Neural progenitor cell (in vitro differentiated cells): ENCODE measurements at regions not wholly inside any gene's neighbourhood (a gene's known extent, or its start where the extent isn't known, plus 50 kb on each side); places are given as distances from the start of the nearest gene placed in this dataset.

Experiments
- DNase-seq: peaks from one replicate; pipeline ENCODE4 v3.0.0-alpha.2; 2016; ENCODE audit warnings: low spot score
- H2AFZ ChIP-seq: fragments of 200-600 bp; sonication (generic); replicated peaks from 2 replicates; pipeline ENCODE4 v1.6.1; 2016; ENCODE audit warnings: antibody characterized with exemption
- H3F3A ChIP-seq: fragments of 200-600 bp; sonication (generic); 2 replicates; pipeline ENCODE4 v1.6.1; 2016; ENCODE audit warnings: antibody characterized with exemption, low read depth
- H3K27ac ChIP-seq: fragments of 200-600 bp; sonication (generic); 2 replicates; pipeline ENCODE4 v1.5.1; 2016; ENCODE audit warnings: mild to moderate bottlenecking
- H3K27me3 ChIP-seq: fragments of 200-600 bp; sonication (generic); 2 replicates; pipeline ENCODE4 v1.6.1; 2016; ENCODE audit warnings: mild to moderate bottlenecking, moderate library complexity
- H3K36me3 ChIP-seq: fragments of 200-600 bp; sonication (generic); 2 replicates; pipeline ENCODE4 v1.5.1; 2016
- H3K4me1 ChIP-seq: fragments of 200-600 bp; sonication (generic); 2 replicates; pipeline ENCODE4 v1.6.1; 2016; ENCODE audit warnings: mixed run types
- H3K4me2 ChIP-seq: fragments of 200-600 bp; sonication (generic); 2 replicates; pipeline ENCODE4 v1.6.1; 2016
- H3K4me3 ChIP-seq: fragments of 200-600 bp; sonication (generic); 2 replicates; pipeline ENCODE4 v1.5.1; 2016
- H3K79me2 ChIP-seq: fragments of 200-600 bp; sonication (generic); 2 replicates; pipeline ENCODE4 v1.6.1; 2016; ENCODE audit warnings: low read depth
- H3K9ac ChIP-seq: fragments of 200-600 bp; sonication (generic); 2 replicates; pipeline ENCODE4 v1.6.1; 2016
- H3K9me3 ChIP-seq: fragments of 200-600 bp; sonication (generic); 2 replicates; pipeline ENCODE4 v1.5.1; 2016; ENCODE audit warnings: low read depth
- H4K20me1 ChIP-seq: fragments of 200-600 bp; sonication (generic); 2 replicates; pipeline ENCODE4 v1.6.1; 2016; ENCODE audit warnings: low read depth
- H3K27ac Mint-ChIP-seq: 3 replicates; pipeline ENCODE4 v1.8.0; 2021; ENCODE audit warnings: mixed read lengths
- H3K27me3 Mint-ChIP-seq: 2 replicates; pipeline ENCODE4 v1.8.0; 2022; ENCODE audit warnings: low read depth, mild to moderate bottlenecking, inconsistent platforms, moderate library complexity, mixed read lengths; ENCODE audit not compliant: insufficient read depth
- H3K36me3 Mint-ChIP-seq: 3 replicates; pipeline ENCODE4 v1.8.0; 2021; ENCODE audit warnings: mixed read lengths
- H3K4me1 Mint-ChIP-seq: 3 replicates; pipeline ENCODE4 v1.8.0; 2021; ENCODE audit warnings: mixed read lengths
- H3K4me3 Mint-ChIP-seq: 3 replicates; pipeline ENCODE4 v1.8.0; 2021; ENCODE audit warnings: mild to moderate bottlenecking, moderate library complexity, mixed read lengths
- H3K9me3 Mint-ChIP-seq: 3 replicates; pipeline ENCODE4 v1.8.0; 2020; ENCODE audit warnings: mixed read lengths
- EZH2 ChIP-seq: fragments of 200-600 bp; sonication (generic); IDR thresholded peaks from 2 replicates; pipeline ENCODE4 v1.6.1; 2017; ENCODE audit warnings: antibody characterized with exemption, mild to moderate bottlenecking, moderate library complexity
- EZH2phosphoT487 ChIP-seq: fragments of 200-600 bp; sonication (generic); IDR thresholded peaks from 2 replicates; pipeline ENCODE4 v1.6.1; 2017; ENCODE audit warnings: antibody characterized with exemption
- TF ChIP-seq, protein P1 (sequence below): fragments of 200-600 bp; sonication (generic); IDR thresholded peaks from 2 replicates; pipeline ENCODE4 v1.5.1; 2017; ENCODE audit warnings: antibody characterized with exemption, mild to moderate bottlenecking

DNA sequence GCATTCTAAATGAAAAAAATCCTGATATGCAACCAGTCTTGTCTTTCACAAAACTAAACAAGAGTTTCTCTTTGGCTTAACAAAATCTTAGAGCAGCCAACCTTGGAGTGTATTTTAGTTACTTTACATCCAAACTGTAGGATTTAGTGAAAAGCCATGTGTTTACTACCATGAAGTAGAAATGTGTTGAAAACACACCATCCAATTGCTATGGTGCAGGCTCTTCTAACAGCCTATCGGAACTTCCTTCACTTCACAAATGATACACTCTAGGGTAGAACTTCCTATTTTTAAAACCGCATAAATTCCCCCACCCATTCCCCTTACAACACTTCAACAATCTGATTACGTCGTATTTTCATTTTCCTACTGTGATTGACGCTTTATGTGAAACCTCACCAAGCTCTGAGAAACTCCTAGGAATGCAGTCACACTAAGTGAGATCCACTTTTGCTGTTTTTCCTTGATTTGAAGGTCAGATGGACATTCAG lies 74.4 kb upstream of the MAP4K4 start:
- H3K4me1 Mint-ChIP-seq: peaks cover 14% of the 10 kb centered on the region
- Histone ChIP-seq H3K4me1 (no peaks in the 10 kb centered on the region), H3K9me3 (no peaks in the 10 kb centered on the region), H3F3A (no peaks in the 10 kb centered on the region), H3K9ac (no peak overlapping the region), H2AFZ (no peak overlapping the region), H3K36me3 (no peaks in the 10 kb centered on the region), H4K20me1 (no peaks in the 10 kb centered on the region), H3K79me2 (no peaks in the 10 kb centered on the region), H3K4me2 (no peak overlapping the region), H3K27ac (no peak overlapping the region), H3K27me3 (no peaks in the 10 kb centered on the region), H3K4me3 (no peak overlapping the region)
- H3K36me3 Mint-ChIP-seq: no peaks in the 10 kb centered on the region
- no peak for DNase-seq
- H3K4me3 Mint-ChIP-seq: no peak overlapping the region
- H3K9me3 Mint-ChIP-seq: peaks cover 5% of the 10 kb centered on the region
- no peak overlapping the region for H3K27ac Mint-ChIP-seq
- TF ChIP-seq, protein P1, sequence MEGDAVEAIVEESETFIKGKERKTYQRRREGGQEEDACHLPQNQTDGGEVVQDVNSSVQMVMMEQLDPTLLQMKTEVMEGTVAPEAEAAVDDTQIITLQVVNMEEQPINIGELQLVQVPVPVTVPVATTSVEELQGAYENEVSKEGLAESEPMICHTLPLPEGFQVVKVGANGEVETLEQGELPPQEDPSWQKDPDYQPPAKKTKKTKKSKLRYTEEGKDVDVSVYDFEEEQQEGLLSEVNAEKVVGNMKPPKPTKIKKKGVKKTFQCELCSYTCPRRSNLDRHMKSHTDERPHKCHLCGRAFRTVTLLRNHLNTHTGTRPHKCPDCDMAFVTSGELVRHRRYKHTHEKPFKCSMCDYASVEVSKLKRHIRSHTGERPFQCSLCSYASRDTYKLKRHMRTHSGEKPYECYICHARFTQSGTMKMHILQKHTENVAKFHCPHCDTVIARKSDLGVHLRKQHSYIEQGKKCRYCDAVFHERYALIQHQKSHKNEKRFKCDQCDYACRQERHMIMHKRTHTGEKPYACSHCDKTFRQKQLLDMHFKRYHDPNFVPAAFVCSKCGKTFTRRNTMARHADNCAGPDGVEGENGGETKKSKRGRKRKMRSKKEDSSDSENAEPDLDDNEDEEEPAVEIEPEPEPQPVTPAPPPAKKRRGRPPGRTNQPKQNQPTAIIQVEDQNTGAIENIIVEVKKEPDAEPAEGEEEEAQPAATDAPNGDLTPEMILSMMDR: no peak
- TF ChIP-seq EZH2phosphoT487: no peak
- no peak for TF ChIP-seq EZH2
- H3K27me3 Mint-ChIP-seq: no peaks in the 10 kb centered on the region

DNA sequence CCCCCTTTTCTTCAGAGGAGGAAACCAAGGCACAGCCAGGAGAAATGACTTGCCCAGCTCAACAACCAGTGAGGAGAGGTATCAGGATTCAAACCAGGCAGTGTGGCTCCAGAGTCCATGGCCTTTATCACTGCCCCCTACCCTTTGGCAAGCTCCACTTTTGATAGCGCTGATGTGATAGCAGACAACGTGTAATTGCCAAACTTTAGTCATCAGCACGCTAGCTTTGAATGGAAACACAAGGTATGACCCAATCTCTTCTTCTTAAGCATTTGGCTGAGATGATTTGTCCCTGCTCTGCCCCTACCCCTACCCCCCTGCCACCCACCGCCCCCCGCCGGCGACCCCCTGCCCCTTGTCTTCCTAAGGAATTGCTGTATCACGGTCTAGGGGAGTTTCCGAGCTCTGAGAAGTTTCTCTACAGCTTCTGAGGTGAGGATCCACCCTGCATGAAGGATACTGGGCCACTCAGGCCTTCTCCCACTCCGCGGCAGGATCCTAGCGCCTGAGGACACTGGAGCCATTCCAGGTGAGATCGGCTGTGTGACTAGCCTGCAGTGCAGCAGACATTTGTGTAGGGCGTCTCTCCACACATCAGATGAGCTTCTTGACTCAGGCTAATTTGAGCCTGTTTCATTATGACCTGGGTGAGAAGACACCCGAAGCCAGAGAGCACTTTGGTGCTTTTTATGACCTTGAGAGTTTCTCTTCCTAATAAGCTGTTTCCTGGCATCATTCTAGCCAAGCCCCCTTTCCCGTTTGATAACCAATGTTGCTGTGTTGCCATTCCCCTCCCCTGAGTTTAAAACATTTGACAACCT lies 75.1 kb upstream of the MAP4K4 start:
- H3F3A ChIP-seq: no peaks in the 10 kb centered on the region
- H3K36me3 Mint-ChIP-seq: no peaks in the 10 kb centered on the region
- H3K4me3 ChIP-seq: no peak overlapping the region
- H3K27me3 Mint-ChIP-seq: no peaks in the 10 kb centered on the region
- H3K27me3 ChIP-seq: no peaks in the 10 kb centered on the region
- H3K4me2 ChIP-seq: no peak overlapping the region
- no peak overlapping the region for H3K9ac ChIP-seq
- H3K27ac Mint-ChIP-seq: peak overlapping the region; percentile 72
- H3K79me2 ChIP-seq: no peaks in the 10 kb centered on the region
- TF ChIP-seq, protein P1: no peak
- TF ChIP-seq EZH2: no peak
- no peak for TF ChIP-seq EZH2phosphoT487
- no peak for DNase-seq
- H3K9me3 Mint-ChIP-seq: no peaks in the 10 kb centered on the region
- H4K20me1 ChIP-seq: no peaks in the 10 kb centered on the region
- no peak overlapping the region for H2AFZ ChIP-seq
- no peaks in the 10 kb centered on the region for H3K4me1 ChIP-seq
- H3K4me3 Mint-ChIP-seq: no peak overlapping the region
- no peak overlapping the region for H3K27ac ChIP-seq
- H3K4me1 Mint-ChIP-seq: peaks cover 21% of the 10 kb centered on the region
- no peaks in the 10 kb centered on the region for H3K9me3 ChIP-seq
- no peaks in the 10 kb centered on the region for H3K36me3 ChIP-seq

- H3K9ac ChIP-seq: no peak overlapping the region
- H3K27ac ChIP-seq: no peak overlapping the region
- DNase-seq: no peak
- Mint-ChIP-seq H3K4me3 (no peak overlapping the region), H3K9me3 (no peaks in the 10 kb centered on the region), H3K27ac (no peak overlapping the region), H3K4me1 (peaks cover 25% of the 10 kb centered on the region), H3K27me3 (no peaks in the 10 kb centered on the region), H3K36me3 (no peaks in the 10 kb centered on the region)
- no peaks in the 10 kb centered on the region for H3K9me3 ChIP-seq
- H3K4me2 ChIP-seq: no peak overlapping the region
- H3K27me3 ChIP-seq: no peaks in the 10 kb centered on the region
- TF ChIP-seq EZH2phosphoT487 (no peak), EZH2 (no peak)
- TF ChIP-seq, protein P1: no peak
- H3K4me3 ChIP-seq: no peak overlapping the region
- H4K20me1 ChIP-seq: no peaks in the 10 kb centered on the region
- H2AFZ ChIP-seq: no peak overlapping the region
- H3K79me2 ChIP-seq: no peaks in the 10 kb centered on the region
- H3F3A ChIP-seq: no peaks in the 10 kb centered on the region
- H3K4me1 ChIP-seq: no peaks in the 10 kb centered on the region
- no peaks in the 10 kb centered on the region for H3K36me3 ChIP-seq
These were observed 78.3 kb upstream of the MAP4K4 start for GRCh38 chr2:101619191-101619591.
